ENCODE measurements at regions not wholly inside any gene's neighbourhood (a gene's known extent, or its start where the extent isn't known, plus 50 kb on each side); places are given as distances from the start of the nearest gene placed in this dataset.
A peak's percentile ranks its signal among the peaks of the same experiment; 100 is the strongest.

DNA sequence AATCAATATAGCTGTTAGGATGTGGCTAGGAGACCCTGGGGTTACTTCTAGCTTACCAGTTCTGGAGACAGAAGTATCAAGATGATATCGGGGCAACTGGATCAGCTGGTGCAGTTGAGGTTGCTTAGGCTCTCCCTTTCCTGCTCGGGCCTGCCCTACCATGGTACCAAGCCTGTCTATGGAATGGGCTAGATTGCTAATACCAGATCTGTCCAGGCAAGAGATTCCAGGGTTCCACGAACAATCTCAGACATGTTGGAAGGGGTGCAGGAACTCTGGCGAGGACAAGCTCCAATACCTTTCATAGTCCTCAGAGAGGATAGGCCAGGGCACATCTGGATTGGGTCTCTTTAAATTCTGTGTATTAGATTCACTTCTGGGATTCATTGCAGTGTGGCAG lies 53.8 kb downstream of the ADM start:
- Histone ChIP-seq H3K27me3 (ENCODE audit: insufficient read depth, insufficient read length) (no peaks in the 10 kb centered on the region), H3K36me3 (ENCODE audit: insufficient read depth, insufficient read length, low read length) (no peaks in the 10 kb centered on the region), H3K4me1 (ENCODE audit: insufficient read depth, insufficient read length) (no peaks in the 10 kb centered on the region), H3K9me3 (ENCODE audit: insufficient read depth, low read length) (no peaks in the 10 kb centered on the region), H3K4me3 (ENCODE audit: insufficient read length, low read depth) (no peak overlapping the region), H3K9ac (ENCODE audit: insufficient read length, low read depth) (no peak overlapping the region)
- no peak for DNase-seq (ENCODE audit: low read depth, low spot score)
- TF ChIP-seq YY1 (IDR thresholded peaks at IDR 0.05; ENCODE audit: insufficient read depth, insufficient read length) (no peak), ZNF274 (IDR thresholded peaks at IDR 0.05; ENCODE audit: low read depth, low read length) (no peak), SUZ12 (IDR thresholded peaks at IDR 0.05; ENCODE audit: extremely low read depth, insufficient read depth, insufficient read length) (no peak)

DNA sequence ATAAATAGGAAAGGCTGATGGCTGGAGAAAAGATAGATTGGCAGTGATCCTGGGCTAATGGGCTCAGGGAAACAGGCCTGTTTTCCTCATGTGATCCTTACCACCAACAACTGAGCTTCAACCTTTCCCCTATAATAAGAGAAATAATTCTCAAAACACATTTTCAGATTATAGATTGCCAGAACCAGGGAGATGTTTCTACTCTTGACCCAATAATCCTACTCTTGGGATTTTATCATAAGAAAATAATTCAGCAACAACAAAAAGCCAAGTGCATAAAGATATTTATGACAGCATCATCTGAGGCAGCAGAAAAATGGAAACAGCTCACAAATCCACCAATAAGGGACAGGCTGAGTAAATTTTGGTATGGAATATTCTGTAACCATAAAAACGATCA lies 54.3 kb downstream of the ADM start:
- H3K9me3 ChIP-seq (ENCODE audit: insufficient read depth, low read length), result no peaks in the 10 kb centered on the region
- no peak for DNase-seq (ENCODE audit: low read depth, low spot score)
- TF ChIP-seq YY1 (IDR thresholded peaks at IDR 0.05; ENCODE audit: insufficient read depth, insufficient read length) (no peak), SUZ12 (IDR thresholded peaks at IDR 0.05; ENCODE audit: extremely low read depth, insufficient read depth, insufficient read length) (no peak), ZNF274 (IDR thresholded peaks at IDR 0.05; ENCODE audit: low read depth, low read length) (no peak)
- no peak overlapping the region for H3K4me3 ChIP-seq (ENCODE audit: insufficient read length, low read depth)
- no peaks in the 10 kb centered on the region for H3K4me1 ChIP-seq (ENCODE audit: insufficient read depth, insufficient read length)
- no peaks in the 10 kb centered on the region for H3K27me3 ChIP-seq (ENCODE audit: insufficient read depth, insufficient read length)
- H3K9ac ChIP-seq (ENCODE audit: insufficient read length, low read depth), result no peak overlapping the region
- no peaks in the 10 kb centered on the region for H3K36me3 ChIP-seq (ENCODE audit: insufficient read depth, insufficient read length, low read length)

DNA sequence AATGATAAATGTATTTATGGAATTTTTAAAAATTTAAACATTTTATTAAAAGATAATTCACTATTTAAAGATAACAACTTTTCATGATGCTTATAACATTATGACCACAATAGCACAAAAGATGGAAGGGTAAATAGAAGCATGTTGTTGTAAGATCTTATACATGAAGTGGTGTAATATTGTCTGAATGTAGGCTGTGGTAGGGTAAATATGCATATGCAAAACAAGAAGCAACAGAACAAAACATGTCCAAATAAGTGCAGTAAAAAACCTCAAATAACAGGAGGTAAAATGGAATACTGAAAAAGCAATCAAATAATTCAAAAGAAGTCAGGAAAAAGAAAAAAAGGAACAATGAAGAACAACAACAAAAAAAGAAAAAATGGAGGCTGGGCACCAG lies 56.0 kb downstream of the ADM start:
- TF ChIP-seq SUZ12 (IDR thresholded peaks at IDR 0.05; ENCODE audit: extremely low read depth, insufficient read depth, insufficient read length), result no peak
- no peak for TF ChIP-seq ZNF274 (IDR thresholded peaks at IDR 0.05; ENCODE audit: low read depth, low read length)
- TF ChIP-seq YY1 (IDR thresholded peaks at IDR 0.05; ENCODE audit: insufficient read depth, insufficient read length), result no peak
- H3K9ac ChIP-seq (ENCODE audit: insufficient read length, low read depth), result no peak overlapping the region
- no peaks in the 10 kb centered on the region for H3K4me1 ChIP-seq (ENCODE audit: insufficient read depth, insufficient read length)
- H3K27me3 ChIP-seq (ENCODE audit: insufficient read depth, insufficient read length), result no peaks in the 10 kb centered on the region
- H3K4me3 ChIP-seq (ENCODE audit: insufficient read length, low read depth), result no peak overlapping the region
- no peak for DNase-seq (ENCODE audit: low read depth, low spot score)
- H3K36me3 ChIP-seq (ENCODE audit: insufficient read depth, insufficient read length, low read length), result no peaks in the 10 kb centered on the region
- H3K9me3 ChIP-seq (ENCODE audit: insufficient read depth, low read length), result no peaks in the 10 kb centered on the region

DNA sequence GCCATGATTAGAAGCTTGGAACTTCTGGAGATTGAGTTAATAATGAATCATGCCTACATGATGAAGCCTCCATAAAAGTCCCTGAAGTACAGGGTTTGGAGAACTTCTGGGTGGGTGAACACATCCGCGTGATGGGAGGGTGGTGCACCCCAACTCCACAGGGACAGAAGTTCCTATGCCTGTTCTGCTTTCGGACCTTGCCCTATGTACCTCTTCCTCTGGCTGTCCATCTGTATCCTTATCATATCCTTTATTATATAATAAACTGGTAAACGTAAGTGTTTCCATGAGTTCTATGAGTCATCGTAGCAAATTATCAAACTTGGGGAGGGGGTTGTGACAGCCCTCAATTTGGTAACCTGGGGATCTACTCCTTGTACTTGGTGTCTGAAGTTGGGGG lies 60.2 kb downstream of the ADM start:
- peaks cover 3% of the 10 kb centered on the region for H3K4me1 ChIP-seq (ENCODE audit: insufficient read depth, insufficient read length)
- no peak for TF ChIP-seq ZNF274 (IDR thresholded peaks at IDR 0.05; ENCODE audit: low read depth, low read length)
- H3K4me3 ChIP-seq (ENCODE audit: insufficient read length, low read depth), result no peak overlapping the region
- H3K36me3 ChIP-seq (ENCODE audit: insufficient read depth, insufficient read length, low read length), result no peaks in the 10 kb centered on the region
- H3K9me3 ChIP-seq (ENCODE audit: insufficient read depth, low read length), result no peaks in the 10 kb centered on the region
- H3K9ac ChIP-seq (ENCODE audit: insufficient read length, low read depth), result no peak overlapping the region
- no peak for DNase-seq (ENCODE audit: low read depth, low spot score)
- H3K27me3 ChIP-seq (ENCODE audit: insufficient read depth, insufficient read length), result no peaks in the 10 kb centered on the region

DNA sequence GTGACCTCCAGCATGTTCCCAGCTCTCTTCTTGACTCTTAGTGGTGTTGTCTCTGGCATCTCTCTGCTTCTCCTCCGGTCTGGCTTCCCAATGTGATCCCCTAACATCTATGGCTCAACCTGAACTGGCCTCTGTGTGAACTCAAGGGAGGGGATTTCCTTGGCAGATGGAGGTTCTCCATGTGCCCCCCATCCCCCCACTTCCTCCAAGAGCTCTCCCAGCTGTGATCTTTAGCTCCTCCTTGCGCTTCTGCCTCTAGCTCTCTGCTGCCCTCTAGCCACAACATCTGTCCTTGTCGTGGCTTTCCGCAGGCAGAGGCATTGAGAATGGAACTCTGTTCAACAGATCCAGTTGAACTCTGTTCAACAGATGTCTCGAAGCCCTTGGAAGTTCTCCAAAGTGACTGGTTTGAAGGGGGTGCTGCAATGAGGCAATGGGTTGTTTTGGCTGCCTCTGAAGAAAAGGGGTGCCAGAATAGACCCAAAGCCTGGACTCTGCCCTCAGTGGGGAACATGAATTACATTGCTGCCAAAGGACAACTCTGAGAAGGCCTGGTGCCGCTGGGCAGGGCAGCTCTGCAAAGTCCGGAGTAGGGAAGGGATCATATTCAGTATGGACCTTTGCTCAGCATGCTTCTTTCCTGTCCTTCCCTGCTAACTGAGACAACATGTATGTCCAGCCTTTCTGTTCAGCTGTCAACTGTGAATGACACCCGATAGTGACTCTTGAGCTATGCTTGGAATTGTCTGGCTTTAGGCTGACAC lies 61.9 kb downstream of the ADM start:
- DNase-seq (ENCODE audit: low read depth, low spot score), result peak; percentile 89
- H3K9ac ChIP-seq (ENCODE audit: insufficient read length, low read depth), result no peak overlapping the region
- H3K9me3 ChIP-seq (ENCODE audit: insufficient read depth, low read length), result 0 out of 2 replicates have a peak, but pooled peaks cover 5% of the 10 kb centered on the region
- H3K27me3 ChIP-seq (ENCODE audit: insufficient read depth, insufficient read length), result no peaks in the 10 kb centered on the region
- H3K36me3 ChIP-seq (ENCODE audit: insufficient read depth, insufficient read length, low read length), result no peaks in the 10 kb centered on the region
- no peak overlapping the region for H3K4me3 ChIP-seq (ENCODE audit: insufficient read length, low read depth)
- H3K4me1 ChIP-seq (ENCODE audit: insufficient read depth, insufficient read length), result peaks cover 3% of the 10 kb centered on the region
- no peak for TF ChIP-seq YY1 (IDR thresholded peaks at IDR 0.05; ENCODE audit: insufficient read depth, insufficient read length)
- TF ChIP-seq ZNF274 (IDR thresholded peaks at IDR 0.05; ENCODE audit: low read depth, low read length), result no peak
- no peak for TF ChIP-seq SUZ12 (IDR thresholded peaks at IDR 0.05; ENCODE audit: extremely low read depth, insufficient read depth, insufficient read length)

DNA sequence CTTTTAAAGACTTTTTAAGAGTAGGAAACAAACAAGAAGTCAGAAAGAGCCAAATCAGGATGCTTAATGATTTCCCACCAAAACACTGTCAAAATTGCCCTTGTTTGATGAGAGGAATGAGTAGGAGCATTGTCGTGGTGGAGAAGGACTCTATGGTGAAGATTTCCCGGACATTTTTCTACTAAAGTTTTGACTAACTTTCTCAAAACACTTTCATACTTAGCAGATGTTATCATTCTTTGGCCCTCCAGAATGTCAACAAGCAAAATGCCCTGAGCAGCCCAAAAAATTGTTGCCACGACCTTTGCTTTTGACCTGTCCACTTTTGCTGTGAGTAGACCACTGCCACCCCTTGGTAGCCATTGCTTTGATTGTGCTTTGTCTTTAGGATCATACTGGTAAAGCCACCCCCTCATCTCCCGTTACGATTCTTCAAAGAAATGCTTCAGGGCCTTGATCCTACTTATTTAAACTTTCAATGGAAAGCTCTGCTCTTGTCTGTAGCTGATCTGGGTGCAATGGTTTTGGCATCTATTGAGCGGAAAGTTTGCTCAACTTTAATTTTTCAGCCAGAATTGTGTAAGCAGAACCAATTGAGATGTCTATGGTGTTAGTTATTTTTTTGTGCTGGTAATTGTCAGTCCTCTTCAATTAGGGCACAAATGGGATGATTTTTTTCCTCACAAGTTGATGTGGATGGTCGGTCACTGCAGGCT lies 67.2 kb downstream of the ADM start:
- Histone ChIP-seq H3K9me3 (ENCODE audit: insufficient read depth, low read length) (0 out of 2 replicates have a peak, but pooled peaks cover 7% of the 10 kb centered on the region), H3K9ac (ENCODE audit: insufficient read length, low read depth) (no peak overlapping the region), H3K4me3 (ENCODE audit: insufficient read length, low read depth) (no peak overlapping the region), H3K27me3 (ENCODE audit: insufficient read depth, insufficient read length) (no peaks in the 10 kb centered on the region), H3K4me1 (ENCODE audit: insufficient read depth, insufficient read length) (peaks cover under 1% of the 10 kb centered on the region), H3K36me3 (ENCODE audit: insufficient read depth, insufficient read length, low read length) (no peaks in the 10 kb centered on the region)
- TF ChIP-seq YY1 (IDR thresholded peaks at IDR 0.05; ENCODE audit: insufficient read depth, insufficient read length) (no peak), SUZ12 (IDR thresholded peaks at IDR 0.05; ENCODE audit: extremely low read depth, insufficient read depth, insufficient read length) (no peak), ZNF274 (IDR thresholded peaks at IDR 0.05; ENCODE audit: low read depth, low read length) (no peak)
- DNase-seq (ENCODE audit: low read depth, low spot score), result no peak

DNA sequence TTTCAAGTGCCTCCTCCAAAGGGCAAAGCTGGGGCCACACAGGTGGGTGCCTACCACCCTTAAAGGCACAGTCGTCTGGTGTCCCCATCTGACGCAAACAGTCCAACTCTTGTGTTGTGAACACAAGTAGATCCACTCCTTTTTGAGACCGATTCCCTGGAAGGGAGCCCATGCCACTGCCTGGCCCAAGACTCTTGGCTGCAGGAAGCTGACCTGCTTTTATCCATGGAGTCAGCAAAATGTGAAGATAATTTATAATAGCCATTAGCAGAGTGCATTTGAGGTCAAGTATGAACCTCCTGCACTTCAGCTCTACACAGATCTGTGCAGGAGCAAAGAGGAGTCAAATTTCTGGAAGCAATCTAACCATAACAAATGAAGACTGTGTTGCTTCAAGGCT lies 68.5 kb downstream of the ADM start:
- 0 out of 2 replicates have a peak, but pooled peaks cover 7% of the 10 kb centered on the region for H3K9me3 ChIP-seq (ENCODE audit: insufficient read depth, low read length)
- H3K9ac ChIP-seq (ENCODE audit: insufficient read length, low read depth), result no peak overlapping the region
- H3K27me3 ChIP-seq (ENCODE audit: insufficient read depth, insufficient read length), result no peaks in the 10 kb centered on the region
- TF ChIP-seq ZNF274 (IDR thresholded peaks at IDR 0.05; ENCODE audit: low read depth, low read length) (no peak), YY1 (IDR thresholded peaks at IDR 0.05; ENCODE audit: insufficient read depth, insufficient read length) (no peak), SUZ12 (IDR thresholded peaks at IDR 0.05; ENCODE audit: extremely low read depth, insufficient read depth, insufficient read length) (no peak)
- no peaks in the 10 kb centered on the region for H3K36me3 ChIP-seq (ENCODE audit: insufficient read depth, insufficient read length, low read length)
- no peaks in the 10 kb centered on the region for H3K4me1 ChIP-seq (ENCODE audit: insufficient read depth, insufficient read length)
- DNase-seq (ENCODE audit: low read depth, low spot score), result no peak
- H3K4me3 ChIP-seq (ENCODE audit: insufficient read length, low read depth), result no peak overlapping the region
